ENCODE measurements at regions not wholly inside any gene's neighbourhood (a gene's known extent, or its start where the extent isn't known, plus 50 kb on each side); places are given as distances from the start of the nearest gene placed in this dataset.

DNA sequence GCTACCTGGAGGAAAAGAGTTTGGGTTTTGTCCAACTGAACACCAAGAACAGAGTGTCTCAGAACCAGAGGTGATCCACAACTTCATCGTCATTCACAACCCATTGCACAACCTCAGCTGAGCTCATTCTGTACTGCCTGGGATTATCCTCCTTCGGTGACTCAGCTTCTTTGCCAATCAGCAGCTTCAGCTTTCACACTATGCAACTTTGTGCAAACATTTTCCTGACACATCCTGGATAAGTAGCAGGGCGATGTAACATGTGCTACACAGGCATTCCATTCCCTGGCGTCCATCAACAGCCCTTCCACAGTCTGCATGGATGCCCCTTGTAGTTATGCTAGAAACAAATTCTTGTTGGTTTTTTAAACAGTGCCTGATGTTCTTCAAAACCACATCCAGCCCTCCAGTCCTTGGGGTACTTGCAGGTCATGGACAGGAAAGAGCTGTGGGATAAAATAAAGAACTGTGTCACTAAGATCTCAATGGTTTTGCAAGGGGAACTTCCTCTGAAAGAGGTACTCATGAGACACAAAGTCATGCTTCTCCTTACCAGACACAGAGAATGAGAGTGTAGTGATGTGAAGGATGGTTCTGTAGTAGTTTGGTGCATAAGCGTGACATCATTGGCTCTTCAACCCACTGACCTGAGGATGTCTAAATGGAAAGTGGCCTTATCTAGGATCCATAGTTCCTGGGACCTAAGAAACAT is 478.5 kb downstream of the KIF20B start:
- no peaks in the 10 kb centered on the region for H3F3A ChIP-seq (ENCODE audit: insufficient read depth)
- no peaks in the 10 kb centered on the region for H4K20me1 ChIP-seq (ENCODE audit: low read depth, low read length)
- H3K27ac ChIP-seq (ENCODE audit: low read depth, low read length): no peak overlapping the region
- H3K27me3 ChIP-seq (ENCODE audit: low read length): no peaks in the 10 kb centered on the region
- TF ChIP-seq EZH2phosphoT487 (conservative IDR thresholded peaks at IDR 0.05; ENCODE audit: low read length) (no peak), CTCF (IDR thresholded peaks at IDR 0.05; ENCODE audit: insufficient read depth, low read length, poor library complexity, severe bottlenecking) (no peak)
- no peak overlapping the region for H3K4me2 ChIP-seq (ENCODE audit: low read depth, low read length, poor library complexity, severe bottlenecking)
- no peaks in the 10 kb centered on the region for H3K9me3 ChIP-seq (ENCODE audit: insufficient read depth, low read length)
- no peaks in the 10 kb centered on the region for H3K9me2 ChIP-seq (replicated peaks; ENCODE audit: insufficient read depth, low read length)
- H2AFZ ChIP-seq (ENCODE audit: low read depth, low read length, severe bottlenecking): no peak overlapping the region
- H3K4me3 ChIP-seq (ENCODE audit: insufficient read depth, low read length, poor library complexity, severe bottlenecking): no peak overlapping the region
- H3K9ac ChIP-seq (ENCODE audit: low read length): no peak overlapping the region
- no peaks in the 10 kb centered on the region for H3K36me3 ChIP-seq (ENCODE audit: low read length)
- no peaks in the 10 kb centered on the region for H3K79me2 ChIP-seq (ENCODE audit: insufficient read depth, low read length)

DNA sequence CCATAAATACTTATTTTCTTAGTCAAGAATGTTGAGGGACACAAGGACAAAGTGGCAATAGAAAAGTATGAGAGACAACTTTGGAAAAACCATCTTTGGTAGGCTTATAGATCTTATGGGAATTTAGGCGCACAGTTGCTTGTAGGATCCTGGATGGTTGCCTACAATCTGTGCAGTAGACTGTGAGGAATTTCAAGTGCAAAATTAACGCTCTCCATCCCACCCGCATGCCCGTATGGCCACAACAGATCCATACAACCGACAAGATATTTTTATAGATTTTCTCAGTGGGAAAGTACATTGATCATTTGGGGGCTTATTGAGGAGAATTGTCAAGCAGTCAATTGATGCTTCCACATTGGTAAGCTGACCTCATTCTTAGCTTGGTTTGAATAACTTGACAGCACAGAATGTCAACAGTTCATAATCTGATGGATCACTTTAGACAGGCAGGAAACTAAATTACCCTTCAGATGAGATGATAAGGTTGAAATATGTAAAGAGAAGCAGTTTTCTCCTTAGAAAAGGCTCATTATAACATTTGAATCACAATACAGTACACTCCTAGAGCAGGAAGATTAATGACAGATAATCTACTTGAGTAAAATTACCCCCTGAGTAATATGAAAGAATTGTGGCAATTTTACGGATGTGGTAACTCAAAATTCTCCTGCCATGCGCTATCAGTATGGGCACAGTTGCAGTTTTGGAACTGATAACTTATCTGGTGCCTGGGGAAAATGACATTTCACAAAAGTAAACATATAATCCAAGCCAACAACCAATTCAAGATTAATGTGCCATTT is 479.7 kb downstream of the KIF20B start:
- no peak for TF ChIP-seq CTCF (IDR thresholded peaks at IDR 0.05; ENCODE audit: insufficient read depth, low read length, poor library complexity, severe bottlenecking)
- TF ChIP-seq EZH2phosphoT487 (conservative IDR thresholded peaks at IDR 0.05; ENCODE audit: low read length): no peak
- H3K9ac ChIP-seq (ENCODE audit: low read length): no peak overlapping the region
- H3K27me3 ChIP-seq (ENCODE audit: low read length): no peaks in the 10 kb centered on the region
- no peak overlapping the region for H3K27ac ChIP-seq (ENCODE audit: low read depth, low read length)
- H3K4me3 ChIP-seq (ENCODE audit: insufficient read depth, low read length, poor library complexity, severe bottlenecking): no peak overlapping the region
- no peaks in the 10 kb centered on the region for H3F3A ChIP-seq (ENCODE audit: insufficient read depth)
- H3K36me3 ChIP-seq (ENCODE audit: low read length): no peaks in the 10 kb centered on the region
- H2AFZ ChIP-seq (ENCODE audit: low read depth, low read length, severe bottlenecking): no peak overlapping the region
- H3K4me2 ChIP-seq (ENCODE audit: low read depth, low read length, poor library complexity, severe bottlenecking): no peak overlapping the region
- no peaks in the 10 kb centered on the region for H3K79me2 ChIP-seq (ENCODE audit: insufficient read depth, low read length)
- no peaks in the 10 kb centered on the region for H3K9me3 ChIP-seq (ENCODE audit: insufficient read depth, low read length)
- H3K9me2 ChIP-seq (replicated peaks; ENCODE audit: insufficient read depth, low read length): no peaks in the 10 kb centered on the region
- no peaks in the 10 kb centered on the region for H4K20me1 ChIP-seq (ENCODE audit: low read depth, low read length)

- TF ChIP-seq EZH2phosphoT487 (conservative IDR thresholded peaks at IDR 0.05; ENCODE audit: low read length): no peak
- no peak for TF ChIP-seq CTCF (IDR thresholded peaks at IDR 0.05; ENCODE audit: insufficient read depth, low read length, poor library complexity, severe bottlenecking)
Measured at GRCh38 chr10:90192825-90193224, 491.4 kb downstream of the KIF20B start.

More at GRCh38 chr10:90192825-90193224, 491.4 kb downstream of the KIF20B start:
- H3K27ac ChIP-seq (ENCODE audit: low read depth, low read length): no peak overlapping the region
- H3K79me2 ChIP-seq (ENCODE audit: insufficient read depth, low read length): no peaks in the 10 kb centered on the region
- no peaks in the 10 kb centered on the region for H3K36me3 ChIP-seq (ENCODE audit: low read length)
- H3K9me2 ChIP-seq (replicated peaks; ENCODE audit: insufficient read depth, low read length): no peaks in the 10 kb centered on the region
- no peaks in the 10 kb centered on the region for H3F3A ChIP-seq (ENCODE audit: insufficient read depth)
- no peaks in the 10 kb centered on the region for H4K20me1 ChIP-seq (ENCODE audit: low read depth, low read length)
- H3K4me3 ChIP-seq (ENCODE audit: insufficient read depth, low read length, poor library complexity, severe bottlenecking): no peak overlapping the region
- no peaks in the 10 kb centered on the region for H3K27me3 ChIP-seq (ENCODE audit: low read length)
- H3K4me2 ChIP-seq (ENCODE audit: low read depth, low read length, poor library complexity, severe bottlenecking): no peak overlapping the region
- no peaks in the 10 kb centered on the region for H3K9me3 ChIP-seq (ENCODE audit: insufficient read depth, low read length)
- no peak overlapping the region for H2AFZ ChIP-seq (ENCODE audit: low read depth, low read length, severe bottlenecking)
- H3K9ac ChIP-seq (ENCODE audit: low read length): no peak overlapping the region

Measured in SU-DHL-6 (cell line).